SK-N-SH treated with all-trans-retinoic acid at 6 μM for 48 hours (cell line): ENCODE measurements at regions not wholly inside any gene's neighbourhood (a gene's known extent, or its start where the extent isn't known, plus 50 kb on each side); places are given as distances from the start of the nearest gene placed in this dataset.

Experiments used
- OSR1 ChIP-seq: fragments of 250-450 bp; sonication (Bioruptor Pico); IDR thresholded peaks from 2 replicates; pipeline ENCODE4 v1.8.0; 2022; ENCODE audit warnings: moderate library complexity, mild to moderate bottlenecking, inconsistent platforms
- TOX ChIP-seq: fragments of 250-450 bp; sonication (Bioruptor Pico); IDR thresholded peaks from 2 replicates; pipeline ENCODE4 v1.8.0; 2021; ENCODE audit warnings: mild to moderate bottlenecking, moderate library complexity, borderline replicate concordance

- TF ChIP-seq OSR1 (no peak), TOX (CRISPR knock-in tag) (no peak)
These were observed 625.6 kb upstream of the MKI67 start for GRCh38 chr10:128751851-128752250.
